Esophagus muscularis mucosa (tissue), 4 donors: ENCODE measurements at regions not wholly inside any gene's neighbourhood (a gene's known extent, or its start where the extent isn't known, plus 50 kb on each side); places are given as distances from the start of the nearest gene placed in this dataset.

Experiments used
- DNase-seq: peaks from one replicate; pipeline ENCODE4 v3.0.0-alpha.2; 2017; ENCODE audit errors: extremely low spot score
- H3K27ac ChIP-seq, 4 donors: fragments of 200-600 bp; sonication (generic); replicated peaks in 1 of 4; 1 replicate in 3 of 4; 2 replicates in 1 of 4; pipeline ENCODE4 v1.5.1; 2016 to 2019; ENCODE audit warnings: mild to moderate bottlenecking in 1 of 4
- H3K27me3 ChIP-seq, 4 donors: fragments of 200-600 bp; sonication (generic); one replicate each; pipeline versions ENCODE4 v1.5.1 to v1.6.0; 2016 to 2019
- H3K36me3 ChIP-seq, 4 donors: fragments of 200-600 bp; sonication (generic); one replicate each; pipeline ENCODE4 v1.5.1; 2016 to 2019
- H3K4me1 ChIP-seq, 4 donors: fragments of 200-600 bp; sonication (generic); one replicate each; pipeline ENCODE4 v1.5.1; 2016 to 2019
- H3K4me3 ChIP-seq, 4 donors: fragments of 200-600 bp; sonication (generic); 1 replicate in 2 of 4; 2 replicates in 2 of 4; pipeline ENCODE4 v1.5.1; 2016 to 2019; ENCODE audit warnings: mild to moderate bottlenecking in 4 of 4, moderate library complexity in 1 of 4
- H3K9me3 ChIP-seq, 4 donors: fragments of 200-600 bp; sonication (generic); 1 replicate in 3 of 4; 2 replicates in 1 of 4; pipeline ENCODE4 v1.5.1; 2016 to 2019
- CTCF ChIP-seq, 3 experiments: fragments of 200-600 bp in 2 of 3; fragments of 450-650 bp in 1 of 3; sonication (generic) in 2 of 3; IDR thresholded peaks; one replicate each; pipeline ENCODE4 v1.5.1; 2017 to 2019; ENCODE audit warnings: antibody characterized with exemption in 3 of 3, mild to moderate bottlenecking in 2 of 3, moderate library complexity in 1 of 3
- EP300 ChIP-seq: sonication (generic); formaldehyde crosslinking; IDR thresholded peaks from one replicate; pipeline ENCODE4 v1.6.1; 2017; ENCODE audit warnings: antibody characterized with exemption
- POLR2A ChIP-seq: fragments of 450-650 bp; IDR thresholded peaks from one replicate; pipeline ENCODE4 v1.6.1; 2017; ENCODE audit warnings: antibody characterized with exemption, moderate library complexity, mild to moderate bottlenecking, low read depth
- POLR2AphosphoS5 ChIP-seq, 2 donors: sonication (generic); formaldehyde crosslinking; IDR thresholded peaks; one replicate each; pipeline ENCODE4 v1.6.1; 2017; ENCODE audit warnings: antibody characterized with exemption in 2 of 2
- WGBS: methylation state at CpG from one replicate; pipeline ENCODE4 v1.1.5; 2018; 5-methylcytosine and 5-hydroxymethylcytosine counted together
- intact Hi-C: fragments of 100-400 bp; cut with DNase I; formaldehyde crosslinking; loops from one replicate; pipeline ENCODE4 v1.15.1; 2023

- Histone ChIP-seq H3K27ac (no peak overlapping the region), H3K9me3 (no peaks in the 10 kb centered on the region), H3K4me3 (no peak overlapping the region), H3K27me3 (no peaks in the 10 kb centered on the region), H3K36me3 (no peaks in the 10 kb centered on the region), H3K4me1 (no peaks in the 10 kb centered on the region)
- 55% methylated on average over 4 of the region's 4 CpGs for WGBS
- TF ChIP-seq CTCF (IDR thresholded peaks at IDR 0.05): no peak
- TF ChIP-seq EP300: no peak
- TF ChIP-seq POLR2AphosphoS5 (IDR thresholded peaks at IDR 0.05): no peak
- no peak for TF ChIP-seq POLR2A
- no peak for DNase-seq
- intact Hi-C loops: no loop called here
Observed at GRCh38 chr16:64339052-64339770, 782.7 kb downstream of the CDH11 start.

GRCh38 chr16:64321881-64322280 is 800.0 kb downstream of the CDH11 start:
- Histone ChIP-seq H3K36me3 (no peaks in the 10 kb centered on the region), H3K4me3 (no peak overlapping the region), H3K27me3 (no peaks in the 10 kb centered on the region), H3K4me1 (no peaks in the 10 kb centered on the region), H3K27ac (no peak overlapping the region), H3K9me3 (no peaks in the 10 kb centered on the region)
- intact Hi-C loops: no loop called here
- TF ChIP-seq CTCF (IDR thresholded peaks at IDR 0.05) (no peak), POLR2A (no peak), EP300 (no peak), POLR2AphosphoS5 (IDR thresholded peaks at IDR 0.05) (no peak)
- no peak for DNase-seq
- WGBS: 91% methylated on average over 2 of the region's 2 CpGs

- H3K27me3 ChIP-seq: no peaks in the 10 kb centered on the region
- no peaks in the 10 kb centered on the region for H3K9me3 ChIP-seq
- no peak for DNase-seq
- H3K36me3 ChIP-seq: no peaks in the 10 kb centered on the region
- H3K27ac ChIP-seq: no peak overlapping the region
- 85% methylated on average over 1 of the region's 1 CpG for WGBS
- intact Hi-C loops: no loop called here
- H3K4me3 ChIP-seq: no peak overlapping the region
- no peaks in the 10 kb centered on the region for H3K4me1 ChIP-seq
- TF ChIP-seq CTCF (IDR thresholded peaks at IDR 0.05) (no peak), POLR2AphosphoS5 (IDR thresholded peaks at IDR 0.05) (no peak), EP300 (no peak), POLR2A (no peak)
Observed at GRCh38 chr16:64321066-64321465, 800.8 kb downstream of the CDH11 start.

GRCh38 chr16:64317601-64318000 is 804.3 kb downstream of the CDH11 start:
- DNase-seq: no peak
- WGBS: 91% methylated on average over 1 of the region's 1 CpG
- H3K36me3 ChIP-seq: no peaks in the 10 kb centered on the region
- H3K9me3 ChIP-seq: no peaks in the 10 kb centered on the region
- TF ChIP-seq EP300: no peak
- TF ChIP-seq POLR2AphosphoS5 (IDR thresholded peaks at IDR 0.05): no peak
- TF ChIP-seq CTCF (IDR thresholded peaks at IDR 0.05): no peak
- TF ChIP-seq POLR2A: no peak
- H3K27me3 ChIP-seq: no peaks in the 10 kb centered on the region
- no peaks in the 10 kb centered on the region for H3K4me1 ChIP-seq
- intact Hi-C loops: no loop called here
- H3K27ac ChIP-seq: no peak overlapping the region
- H3K4me3 ChIP-seq: no peak overlapping the region

GRCh38 chr16:64313726-64314125 is 808.1 kb downstream of the CDH11 start:
- Histone ChIP-seq H3K27ac (no peak overlapping the region), H3K4me1 (no peaks in the 10 kb centered on the region), H3K27me3 (no peaks in the 10 kb centered on the region), H3K36me3 (no peaks in the 10 kb centered on the region), H3K9me3 (peaks cover 0 to 9% (median 4%) of the 10 kb centered on the region in 4 donors), H3K4me3 (no peak overlapping the region)
- intact Hi-C loops: no loop called here
- TF ChIP-seq CTCF (IDR thresholded peaks at IDR 0.05) (no peak), POLR2A (no peak), POLR2AphosphoS5 (IDR thresholded peaks at IDR 0.05) (no peak), EP300 (no peak)
- 91% methylated on average over 4 of the region's 4 CpGs for WGBS
- DNase-seq: no peak
